ENCODE measurements at regions not wholly inside any gene's neighbourhood (a gene's known extent, or its start where the extent isn't known, plus 50 kb on each side); places are given as distances from the start of the nearest gene placed in this dataset.
"Not testable (repeated sequence)": the region's sequence is repeated elsewhere in the genome, so short reads cannot be mapped to it uniquely, and the experiment has no call there.

- DNase-seq (ENCODE audit: low read depth in 4 of 4, low spot score in 3 of 4), result no peak
Observed at GRCh38 chr1:190809312-190809711, 331.6 kb upstream of the BRINP3 start.

- no peak for DNase-seq (ENCODE audit: low read depth in 4 of 4, low spot score in 3 of 4)
Observed at GRCh38 chr1:190812996-190813395, 335.3 kb upstream of the BRINP3 start.

GRCh38 chr1:190832511-190832910 lies 354.8 kb upstream of the BRINP3 start:
- no peak for DNase-seq (ENCODE audit: low read depth in 4 of 4, low spot score in 3 of 4)

- DNase-seq (ENCODE audit: low read depth in 4 of 4, low spot score in 3 of 4), result no peak
Observed at GRCh38 chr1:190835658-190836057, 358.0 kb upstream of the BRINP3 start.

- not testable (repeated sequence) for DNase-seq (ENCODE audit: low read depth in 4 of 4, low spot score in 3 of 4)
Observed at GRCh38 chr1:190837200-190837599, 359.5 kb upstream of the BRINP3 start.

- DNase-seq (ENCODE audit: low read depth in 4 of 4, low spot score in 3 of 4), result no peak
Observed at GRCh38 chr1:190837888-190838287, 360.2 kb upstream of the BRINP3 start.

GRCh38 chr1:190847166-190847565 lies 369.5 kb upstream of the BRINP3 start:
- no peak for DNase-seq (ENCODE audit: low read depth in 4 of 4, low spot score in 3 of 4)

GRCh38 chr1:190849346-190849745 lies 371.7 kb upstream of the BRINP3 start:
- no peak for DNase-seq (ENCODE audit: low read depth in 4 of 4, low spot score in 3 of 4)

GRCh38 chr1:190852611-190853010 lies 374.9 kb upstream of the BRINP3 start:
- DNase-seq (ENCODE audit: low read depth in 4 of 4, low spot score in 3 of 4), result no peak

- no peak for DNase-seq (ENCODE audit: low read depth in 4 of 4, low spot score in 3 of 4)
Observed at GRCh38 chr1:190858140-190858539, 380.5 kb upstream of the BRINP3 start.

GRCh38 chr1:190864013-190864641 lies 386.5 kb upstream of the BRINP3 start:
- DNase-seq (ENCODE audit: low read depth in 4 of 4, low spot score in 3 of 4), result no peak

GRCh38 chr1:190880352-190880751 lies 402.7 kb upstream of the BRINP3 start:
- DNase-seq (ENCODE audit: low read depth in 4 of 4, low spot score in 3 of 4), result no peak

- no peak for DNase-seq (ENCODE audit: low read depth in 4 of 4, low spot score in 3 of 4)
Observed at GRCh38 chr1:190881064-190881463, 403.4 kb upstream of the BRINP3 start.

GRCh38 chr1:190897233-190897632 lies 419.6 kb upstream of the BRINP3 start:
- no peak for DNase-seq (ENCODE audit: low read depth in 4 of 4, low spot score in 3 of 4)

GRCh38 chr1:190904091-190904695 lies 426.5 kb upstream of the BRINP3 start:
- DNase-seq (ENCODE audit: low read depth in 4 of 4, low spot score in 3 of 4), result no peak

- no peak for DNase-seq (ENCODE audit: low read depth in 4 of 4, low spot score in 3 of 4)
Observed at GRCh38 chr1:190906206-190906725, 428.6 kb upstream of the BRINP3 start.

GRCh38 chr1:190908246-190908645 lies 430.6 kb upstream of the BRINP3 start:
- no peak for DNase-seq (ENCODE audit: low read depth in 4 of 4, low spot score in 3 of 4)

GRCh38 chr1:190908691-190909090 lies 431.0 kb upstream of the BRINP3 start:
- no peak for DNase-seq (ENCODE audit: low read depth in 4 of 4, low spot score in 3 of 4)

- DNase-seq (ENCODE audit: low read depth in 4 of 4, low spot score in 3 of 4), result no peak
Observed at GRCh38 chr1:190935925-190936324, 458.3 kb upstream of the BRINP3 start.

GRCh38 chr1:190936337-190936736 lies 458.7 kb upstream of the BRINP3 start:
- no peak for DNase-seq (ENCODE audit: low read depth in 4 of 4, low spot score in 3 of 4)

GRCh38 chr1:190940951-190941350 lies 463.3 kb upstream of the BRINP3 start:
- no peak for DNase-seq (ENCODE audit: low read depth in 4 of 4, low spot score in 3 of 4)

GRCh38 chr1:190942475-190942874 lies 464.8 kb upstream of the BRINP3 start:
- no peak for DNase-seq (ENCODE audit: low read depth in 4 of 4, low spot score in 3 of 4)

Measured in right renal pelvis (tissue), 4 donors.